ENCODE measurements at regions not wholly inside any gene's neighbourhood (a gene's known extent, or its start where the extent isn't known, plus 50 kb on each side); places are given as distances from the start of the nearest gene placed in this dataset.

DNA sequence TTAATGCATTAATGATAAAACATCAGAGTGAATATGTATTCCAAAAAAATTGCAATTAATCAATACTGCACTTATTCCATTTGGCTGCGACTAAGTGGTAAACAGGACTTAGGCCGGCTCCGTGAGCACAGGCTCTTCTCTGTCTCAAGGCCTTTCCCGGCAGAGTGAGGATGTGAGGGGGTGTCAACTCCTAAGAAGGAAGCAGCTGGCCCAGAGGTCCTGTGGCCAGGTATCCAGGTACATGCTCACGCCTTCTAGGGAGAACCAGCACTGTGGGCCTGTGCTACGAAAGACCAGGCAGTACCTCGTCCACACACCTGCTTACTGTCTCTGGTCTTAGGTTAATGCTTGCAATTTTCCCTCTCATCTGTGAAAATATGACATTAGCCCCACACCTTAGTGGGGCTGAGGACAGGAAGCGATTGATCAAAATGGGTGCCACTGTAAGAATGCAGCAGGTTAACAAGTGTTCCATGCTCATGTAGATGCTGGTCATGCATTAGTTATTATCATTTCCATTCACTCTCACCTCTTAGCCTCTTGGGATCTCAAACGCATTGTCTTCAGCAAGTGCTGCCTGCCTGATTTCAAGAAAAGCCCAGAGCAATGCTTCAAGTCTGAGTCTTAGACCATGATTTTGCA is 175.3 kb downstream of the ABHD5 start:
- DNase-seq (ENCODE audit: low spot score) (no peak), FAIRE-seq (no peak)

DNA sequence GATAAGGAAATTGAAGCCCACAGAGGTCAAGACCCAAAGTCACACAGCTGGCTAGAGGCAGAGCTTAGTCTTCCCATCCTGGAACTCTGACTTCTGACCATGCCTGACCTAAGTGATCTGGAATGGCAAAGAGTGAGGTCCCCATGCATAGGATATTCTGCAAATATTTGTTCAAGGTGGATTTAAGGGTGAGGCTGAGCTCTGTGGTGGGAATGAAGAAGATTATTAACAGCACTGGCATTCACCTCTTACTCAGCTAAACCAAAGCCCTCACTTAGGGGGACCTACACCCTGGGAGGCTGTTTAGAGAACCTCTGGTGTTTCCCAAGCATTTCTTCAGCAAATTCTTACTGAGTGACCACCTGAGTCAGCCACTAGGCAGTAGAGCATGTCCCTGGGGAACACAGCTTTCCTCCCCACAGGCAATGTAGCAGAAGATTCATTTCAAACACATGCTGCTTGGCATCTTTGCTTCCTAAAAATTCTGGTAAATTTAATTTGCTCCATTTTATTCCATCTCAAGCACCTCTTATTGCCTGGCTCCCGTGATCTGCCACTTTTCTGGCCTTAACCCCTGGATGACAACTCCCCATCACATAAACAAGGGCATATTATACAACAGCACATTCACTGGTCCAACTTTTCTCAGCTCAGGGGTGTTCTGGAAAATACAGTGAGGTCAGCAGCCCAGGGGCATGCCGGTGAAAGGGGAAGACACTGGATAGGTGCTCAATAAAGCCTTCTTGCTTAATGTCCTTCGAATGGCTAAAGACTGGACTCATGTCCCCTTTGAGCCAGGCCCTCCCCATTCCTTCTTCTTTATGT is 176.0 kb downstream of the ABHD5 start:
- peak; percentile 97 for FAIRE-seq
- DNase-seq (ENCODE audit: low spot score) = peak; percentile 98

GRCh38 chr3:43867436-43868072 is 176.8 kb downstream of the ABHD5 start:
- DNase-seq (ENCODE audit: low spot score) = peak; percentile 45

DNA sequence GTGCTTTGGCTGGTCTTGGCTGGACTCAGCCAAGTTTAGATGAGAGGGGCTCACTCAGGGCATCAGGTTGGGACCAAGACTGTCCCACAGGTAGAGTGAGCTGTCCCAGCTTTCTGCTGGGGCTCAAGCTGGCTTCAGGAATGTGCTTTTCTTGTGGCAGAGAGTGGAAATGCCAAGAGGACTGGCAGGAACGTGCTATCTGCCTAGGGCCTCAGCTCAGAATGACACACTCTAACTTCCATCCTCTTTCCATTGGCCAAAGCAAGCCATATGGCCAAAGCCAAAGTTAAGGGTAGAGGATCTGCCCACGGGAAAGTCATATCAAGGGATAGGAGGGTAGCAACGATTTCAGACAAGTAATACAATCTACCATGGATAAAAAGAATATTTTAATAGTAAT is 178.8 kb downstream of the ABHD5 start:
- DNase-seq (ENCODE audit: low spot score) (peak; percentile 59), FAIRE-seq (no peak)

More at GRCh38 chr3:43867436-43868072, 176.8 kb downstream of the ABHD5 start:
- no peak for FAIRE-seq

DNA sequence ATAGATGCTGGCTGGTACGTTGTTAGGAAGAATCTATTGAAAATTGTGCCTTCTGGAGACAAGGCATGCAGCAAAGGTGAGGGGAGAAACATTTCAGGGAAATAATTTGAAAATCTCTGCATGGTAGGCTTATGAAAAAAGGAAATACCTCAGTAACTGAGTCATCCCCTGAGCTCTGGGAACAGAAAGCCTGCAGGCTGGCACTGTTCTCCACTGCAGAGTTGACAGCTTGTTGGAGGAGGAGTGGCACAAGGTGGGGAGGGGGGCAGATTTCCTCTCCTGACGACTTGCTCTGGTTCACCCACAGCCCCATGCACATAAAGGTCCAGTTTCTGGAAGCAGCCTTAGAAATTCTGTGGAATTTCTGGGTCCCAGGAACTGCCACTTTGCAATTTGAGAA is 179.4 kb downstream of the ABHD5 start:
- DNase-seq (ENCODE audit: low spot score) = peak; percentile 76

GRCh38 chr3:43870844-43871626 is 180.3 kb downstream of the ABHD5 start:
- no peak for DNase-seq (ENCODE audit: low spot score)
- FAIRE-seq = no peak

More for the DNA sequence above, 179.4 kb downstream of the ABHD5 start:
- FAIRE-seq = peak; percentile 81

DNA sequence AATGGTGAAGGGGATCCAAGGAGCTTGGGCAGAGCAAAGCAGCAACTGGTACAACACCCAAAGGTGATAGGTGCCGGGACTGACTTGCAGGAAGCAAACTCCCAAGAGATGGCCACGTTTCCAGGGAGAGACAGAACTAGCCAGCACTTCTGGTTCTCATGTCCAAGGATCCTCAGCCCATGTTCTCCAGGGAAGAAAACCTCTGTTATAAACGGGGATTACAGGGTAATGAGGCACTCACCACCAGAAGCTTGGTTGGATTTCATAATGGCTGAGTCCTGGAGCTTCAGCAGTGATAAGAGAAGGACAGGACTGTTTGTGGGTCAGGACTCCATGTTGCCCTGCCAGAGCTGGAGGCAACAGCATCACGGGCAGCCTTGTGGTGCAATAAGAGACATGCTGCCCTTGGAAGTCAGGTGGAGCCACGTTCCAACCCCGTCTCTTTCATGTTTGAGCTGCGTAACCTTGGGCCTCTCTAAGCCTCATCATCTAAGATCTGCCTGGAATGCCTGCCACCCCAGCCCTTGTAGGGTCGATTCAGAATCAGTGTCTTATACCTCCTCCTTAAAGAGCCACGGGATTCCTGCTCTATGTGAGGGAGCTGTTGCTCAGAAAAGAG is 181.0 kb downstream of the ABHD5 start:
- FAIRE-seq = no peak
- DNase-seq (ENCODE audit: low spot score) = no peak

- DNase-seq (ENCODE audit: low spot score) = peak; percentile 82
- FAIRE-seq = peak; percentile 69
These were observed 181.6 kb downstream of the ABHD5 start for GRCh38 chr3:43872301-43872700.

DNA sequence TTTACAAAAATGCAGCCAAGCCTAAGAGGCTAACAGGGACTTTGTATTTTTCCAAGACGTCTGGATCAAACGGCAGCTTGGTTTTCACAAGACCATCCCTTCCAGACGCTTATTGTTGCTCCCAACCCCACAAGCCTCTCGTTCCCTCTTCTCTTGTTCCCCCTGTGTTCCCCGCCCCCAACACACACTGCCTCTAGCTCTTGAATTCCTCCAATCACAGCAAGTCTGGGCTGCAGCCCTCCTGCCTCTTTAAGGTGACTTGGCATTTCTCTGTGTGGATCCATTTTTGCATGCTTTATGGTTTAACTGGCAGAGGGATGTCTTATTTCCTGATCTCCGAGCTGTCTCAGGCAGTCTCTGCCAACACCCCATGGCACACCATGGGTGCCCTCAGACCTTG is 182.2 kb downstream of the ABHD5 start:
- no peak for FAIRE-seq
- DNase-seq (ENCODE audit: low spot score) = no peak

GRCh38 chr3:43873723-43874122 is 183.0 kb downstream of the ABHD5 start:
- DNase-seq (ENCODE audit: low spot score) = no peak
- FAIRE-seq = no peak

DNA sequence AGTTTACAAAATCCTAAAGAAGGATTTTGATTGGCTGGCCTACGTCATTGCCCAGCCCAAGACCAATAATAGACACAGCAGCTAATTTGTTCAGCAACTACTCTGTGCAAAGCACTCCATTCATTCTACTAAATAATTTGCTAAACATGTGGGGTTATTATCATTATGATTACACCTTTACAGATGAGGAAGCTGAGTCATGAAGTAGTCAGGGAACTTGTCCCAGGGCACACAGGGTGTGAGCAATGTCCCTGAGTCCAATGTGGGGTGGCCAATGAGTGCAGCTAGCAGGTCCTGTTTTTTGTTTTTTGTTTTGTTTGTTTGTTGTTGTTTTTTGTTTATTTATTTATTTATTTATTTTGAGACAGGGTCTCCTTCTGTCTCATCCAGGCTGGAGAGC is 183.6 kb downstream of the ABHD5 start:
- DNase-seq (ENCODE audit: low spot score) (no peak), FAIRE-seq (no peak)

GRCh38 chr3:43874731-43875130 is 184.0 kb downstream of the ABHD5 start:
- FAIRE-seq (no peak), DNase-seq (ENCODE audit: low spot score) (no peak)

GRCh38 chr3:43876648-43877047 is 185.9 kb downstream of the ABHD5 start:
- FAIRE-seq (no peak), DNase-seq (ENCODE audit: low spot score) (no peak)

DNA sequence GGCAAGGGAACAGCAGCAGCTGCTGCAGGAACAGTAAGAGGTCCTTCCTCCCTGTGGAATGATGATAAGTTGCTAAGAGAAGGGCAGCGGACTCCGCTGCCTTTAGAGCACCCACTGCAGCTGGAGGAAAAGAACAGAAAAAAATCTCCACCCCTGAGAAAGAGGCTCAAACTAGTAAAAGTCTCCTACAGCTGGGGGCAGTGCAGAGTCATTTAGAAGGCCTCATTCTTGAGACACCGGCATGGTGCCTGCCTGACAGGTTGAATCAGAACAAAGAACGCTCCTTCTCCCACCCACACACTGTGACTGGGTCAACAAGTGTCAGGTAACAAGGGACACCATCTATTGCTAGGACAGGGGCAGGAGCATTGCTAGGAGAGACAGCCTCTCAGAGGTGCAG is 188.4 kb downstream of the ABHD5 start:
- FAIRE-seq (no peak), DNase-seq (ENCODE audit: low spot score) (no peak)

DNA sequence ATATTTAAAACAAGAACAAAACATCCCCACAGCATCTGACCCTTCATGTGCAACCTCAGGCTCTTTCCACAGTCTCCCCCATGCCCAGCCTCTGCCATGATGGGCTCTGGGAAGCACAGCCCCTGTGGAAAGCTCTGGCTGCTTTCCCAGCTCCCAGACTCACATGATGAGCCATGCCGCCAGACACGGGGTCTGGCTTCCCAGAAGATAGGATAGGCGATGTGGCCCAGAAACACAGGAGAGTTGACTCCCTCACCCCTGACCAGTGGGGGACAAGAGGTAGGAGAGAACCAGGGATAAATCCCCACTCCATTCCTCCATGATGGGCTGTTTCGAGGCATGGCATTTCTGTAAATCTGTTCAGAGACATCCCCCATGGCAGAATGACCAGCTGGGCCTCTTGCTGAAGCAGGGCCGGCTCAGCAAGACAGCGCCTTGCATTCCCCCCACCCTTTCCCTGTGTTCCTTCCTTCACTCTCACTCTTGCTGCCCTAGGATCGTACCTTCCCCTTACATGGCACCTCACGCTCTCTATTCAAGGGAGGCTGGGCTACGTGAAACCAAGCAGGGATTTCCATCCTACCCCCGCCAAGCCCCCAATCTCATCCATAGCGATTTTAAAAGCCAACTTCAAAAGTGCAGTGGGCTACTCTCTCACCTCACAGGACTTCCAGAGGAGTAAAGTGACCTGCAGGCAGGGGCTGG is 192.4 kb downstream of the ABHD5 start:
- no peak for DNase-seq (ENCODE audit: low spot score)
- no peak for FAIRE-seq

- no peak for FAIRE-seq
- no peak for DNase-seq (ENCODE audit: low spot score)
These were observed 193.1 kb downstream of the ABHD5 start for GRCh38 chr3:43883729-43884396.

GRCh38 chr3:43884581-43884980 is 193.8 kb downstream of the ABHD5 start:
- FAIRE-seq (no peak), DNase-seq (ENCODE audit: low spot score) (no peak)

DNA sequence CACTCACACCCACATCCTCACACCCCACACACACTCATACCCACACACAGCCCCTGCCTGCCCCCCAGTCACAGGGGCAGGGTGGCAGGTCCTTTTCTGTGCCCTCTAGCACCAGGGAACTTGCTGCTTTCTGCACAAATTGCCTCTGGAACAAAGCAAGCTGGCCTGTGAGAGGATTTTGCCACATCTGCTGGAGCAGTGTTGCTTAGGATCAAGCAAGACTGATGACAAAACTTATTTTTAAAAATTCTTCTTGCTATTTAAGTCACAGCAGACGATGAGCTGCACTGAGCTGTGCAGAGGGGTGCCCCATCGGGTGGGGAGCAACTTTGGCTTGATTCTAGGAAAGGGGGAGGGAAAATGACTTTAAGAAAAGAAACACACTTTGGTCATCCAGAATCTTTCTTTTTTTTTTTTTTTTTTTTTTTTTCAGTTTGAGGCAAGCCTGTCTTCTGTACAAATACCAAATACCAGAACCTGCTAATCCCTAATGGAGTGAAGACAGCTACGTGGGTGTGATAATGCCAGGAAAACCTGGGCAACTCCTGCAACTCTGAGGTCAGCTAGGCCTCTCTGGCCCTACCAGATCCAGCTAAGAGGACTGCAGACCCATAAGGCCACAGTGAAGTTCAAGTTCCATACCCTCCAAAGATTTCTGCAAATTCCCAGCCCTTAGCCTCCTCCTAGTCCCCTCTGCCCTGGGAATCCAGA is 195.3 kb downstream of the ABHD5 start:
- DNase-seq (ENCODE audit: low spot score) = no peak
- FAIRE-seq = no peak

GRCh38 chr3:43892061-43892460 is 201.3 kb downstream of the ABHD5 start:
- FAIRE-seq (no peak), DNase-seq (ENCODE audit: low spot score) (no peak)
